ENCODE measurements at regions not wholly inside any gene's neighbourhood (a gene's known extent, or its start where the extent isn't known, plus 50 kb on each side); places are given as distances from the start of the nearest gene placed in this dataset.
A peak's percentile ranks its signal among the peaks of the same experiment; 100 is the strongest.

DNA sequence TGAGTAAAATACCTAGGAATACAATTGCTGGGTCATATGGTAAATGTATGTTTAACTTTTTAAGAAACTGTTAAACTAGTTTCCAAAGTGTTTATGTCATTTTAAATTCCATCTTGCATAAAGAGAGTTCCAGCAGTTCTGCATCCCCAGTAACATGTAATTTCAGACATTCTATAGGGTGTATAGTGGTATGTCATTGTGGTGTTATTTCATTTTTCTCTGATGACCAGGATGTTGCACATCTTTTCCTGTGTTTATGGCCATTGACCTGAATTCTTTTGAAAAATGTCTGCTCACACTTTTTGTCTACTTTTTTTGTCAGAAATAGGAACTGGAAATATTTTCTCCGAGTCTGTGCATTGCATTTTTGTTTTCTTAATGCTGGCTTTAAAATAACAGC, 128.9 kb downstream of the TMEM200A start:
- Histone ChIP-seq H3K4me3 (ENCODE audit: low read depth in 1 of 2, low read length in 2 of 2) (no peak overlapping the region), H3K9ac (ENCODE audit: low read depth, low read length) (no peak overlapping the region), H3K27me3 (ENCODE audit: insufficient read depth, low read length, poor library complexity) (no peaks in the 10 kb centered on the region), H2AFZ (ENCODE audit: low read depth, low read length) (no peak overlapping the region), H3K27ac (ENCODE audit: low read length) (no peak overlapping the region), H3K9me3 (ENCODE audit: insufficient read depth, low read length, severe bottlenecking) (peaks cover 4% of the 10 kb centered on the region), H3K36me3 (ENCODE audit: insufficient read depth, low read length) (no peaks in the 10 kb centered on the region), H3K79me2 (ENCODE audit: insufficient read depth, low read length) (no peaks in the 10 kb centered on the region), H3K4me1 (ENCODE audit: insufficient read depth, low read length) (no peaks in the 10 kb centered on the region), H3K4me2 (ENCODE audit: insufficient read depth, low read length) (no peak overlapping the region), H4K20me1 (ENCODE audit: insufficient read depth, low read length) (no peaks in the 10 kb centered on the region)
- TF ChIP-seq, protein P1, sequence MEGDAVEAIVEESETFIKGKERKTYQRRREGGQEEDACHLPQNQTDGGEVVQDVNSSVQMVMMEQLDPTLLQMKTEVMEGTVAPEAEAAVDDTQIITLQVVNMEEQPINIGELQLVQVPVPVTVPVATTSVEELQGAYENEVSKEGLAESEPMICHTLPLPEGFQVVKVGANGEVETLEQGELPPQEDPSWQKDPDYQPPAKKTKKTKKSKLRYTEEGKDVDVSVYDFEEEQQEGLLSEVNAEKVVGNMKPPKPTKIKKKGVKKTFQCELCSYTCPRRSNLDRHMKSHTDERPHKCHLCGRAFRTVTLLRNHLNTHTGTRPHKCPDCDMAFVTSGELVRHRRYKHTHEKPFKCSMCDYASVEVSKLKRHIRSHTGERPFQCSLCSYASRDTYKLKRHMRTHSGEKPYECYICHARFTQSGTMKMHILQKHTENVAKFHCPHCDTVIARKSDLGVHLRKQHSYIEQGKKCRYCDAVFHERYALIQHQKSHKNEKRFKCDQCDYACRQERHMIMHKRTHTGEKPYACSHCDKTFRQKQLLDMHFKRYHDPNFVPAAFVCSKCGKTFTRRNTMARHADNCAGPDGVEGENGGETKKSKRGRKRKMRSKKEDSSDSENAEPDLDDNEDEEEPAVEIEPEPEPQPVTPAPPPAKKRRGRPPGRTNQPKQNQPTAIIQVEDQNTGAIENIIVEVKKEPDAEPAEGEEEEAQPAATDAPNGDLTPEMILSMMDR (IDR thresholded peaks at IDR 0.05; ENCODE audit: borderline replicate concordance, extremely low read depth, low read length, poor library complexity, severe bottlenecking), result no peak
- TF ChIP-seq EZH2 (IDR thresholded peaks at IDR 0.05; ENCODE audit: borderline replicate concordance, low read depth, low read length, severe bottlenecking), result no peak
- DNase-seq (no peak), ATAC-seq (ENCODE audit: insufficient read depth, low read depth) (no peak)

DNA sequence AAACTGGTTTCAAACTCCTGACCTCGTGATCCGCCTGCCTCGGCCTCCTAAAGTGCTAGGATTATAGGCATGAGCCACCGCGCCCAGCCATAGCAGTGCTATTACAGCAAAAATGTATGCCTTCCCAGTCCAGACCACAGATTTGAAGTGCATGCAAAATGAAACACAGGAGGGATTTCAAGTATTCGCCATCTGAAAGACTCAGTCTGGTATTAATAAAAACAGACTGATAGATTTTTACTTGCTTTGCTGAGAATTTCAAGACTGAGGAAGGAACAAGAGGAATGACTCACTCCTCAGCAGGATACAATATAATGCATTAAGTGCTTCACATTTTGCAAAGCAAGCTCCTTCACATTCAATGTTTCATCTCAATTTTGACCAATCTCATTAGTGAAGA, 134.9 kb downstream of the TMEM200A start:
- Histone ChIP-seq H2AFZ (ENCODE audit: low read depth, low read length) (no peak overlapping the region), H3K4me3 (ENCODE audit: low read depth in 1 of 2, low read length in 2 of 2) (no peak overlapping the region), H3K4me1 (ENCODE audit: insufficient read depth, low read length) (peaks cover 30% of the 10 kb centered on the region), H3K4me2 (ENCODE audit: insufficient read depth, low read length) (no peak overlapping the region), H3K9me3 (ENCODE audit: insufficient read depth, low read length, severe bottlenecking) (no peaks in the 10 kb centered on the region), H3K27me3 (ENCODE audit: insufficient read depth, low read length, poor library complexity) (no peaks in the 10 kb centered on the region), H3K79me2 (ENCODE audit: insufficient read depth, low read length) (no peaks in the 10 kb centered on the region), H3K36me3 (ENCODE audit: insufficient read depth, low read length) (no peaks in the 10 kb centered on the region), H3K9ac (ENCODE audit: low read depth, low read length) (no peak overlapping the region), H4K20me1 (ENCODE audit: insufficient read depth, low read length) (no peaks in the 10 kb centered on the region), H3K27ac (ENCODE audit: low read length) (no peak overlapping the region)
- DNase-seq, result no peak
- no peak for TF ChIP-seq EZH2 (IDR thresholded peaks at IDR 0.05; ENCODE audit: borderline replicate concordance, low read depth, low read length, severe bottlenecking)
- TF ChIP-seq, protein P1 (IDR thresholded peaks at IDR 0.05; ENCODE audit: borderline replicate concordance, extremely low read depth, low read length, poor library complexity, severe bottlenecking), result no peak
- no peak for ATAC-seq (ENCODE audit: insufficient read depth, low read depth)

DNA sequence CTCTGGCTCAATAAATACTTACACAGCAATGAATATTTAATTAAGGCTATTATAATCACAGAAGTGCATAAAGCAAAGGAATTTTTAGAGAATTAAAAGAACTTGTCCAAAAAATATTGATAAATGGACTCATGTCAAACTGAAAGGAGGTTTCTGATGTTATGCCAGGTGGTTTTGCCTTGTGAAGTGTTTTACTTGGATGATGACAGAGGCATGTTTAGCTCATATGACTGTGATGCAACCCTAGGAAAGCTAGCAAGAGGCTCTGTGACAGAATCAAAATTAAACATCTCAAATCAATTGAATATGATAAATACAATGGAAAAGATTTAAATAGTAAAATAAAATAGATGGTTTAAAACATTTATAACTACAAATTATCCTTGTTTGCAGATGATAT, 137.3 kb downstream of the TMEM200A start:
- Histone ChIP-seq H3K27ac (ENCODE audit: low read length) (peak overlapping the region; percentile 53; the same call in 1 of the 2 replicates), H3K27me3 (ENCODE audit: insufficient read depth, low read length, poor library complexity) (no peaks in the 10 kb centered on the region), H4K20me1 (ENCODE audit: insufficient read depth, low read length) (no peaks in the 10 kb centered on the region), H3K79me2 (ENCODE audit: insufficient read depth, low read length) (no peaks in the 10 kb centered on the region), H3K4me3 (ENCODE audit: low read depth in 1 of 2, low read length in 2 of 2) (no peak overlapping the region), H3K9ac (ENCODE audit: low read depth, low read length) (0 out of 2 replicates have a peak overlapping the region, but pooled peaks have one; percentile 17), H3K4me2 (ENCODE audit: insufficient read depth, low read length) (peak overlapping the region; percentile 15; the same call in 1 of the 2 replicates), H2AFZ (ENCODE audit: low read depth, low read length) (no peak overlapping the region), H3K4me1 (ENCODE audit: insufficient read depth, low read length) (peaks cover 42% of the 10 kb centered on the region), H3K9me3 (ENCODE audit: insufficient read depth, low read length, severe bottlenecking) (no peaks in the 10 kb centered on the region), H3K36me3 (ENCODE audit: insufficient read depth, low read length) (no peaks in the 10 kb centered on the region)
- ATAC-seq (ENCODE audit: insufficient read depth, low read depth) (peak; percentile 80), DNase-seq (no peak)
- TF ChIP-seq EZH2 (IDR thresholded peaks at IDR 0.05; ENCODE audit: borderline replicate concordance, low read depth, low read length, severe bottlenecking), result no peak
- TF ChIP-seq, protein P1 (IDR thresholded peaks at IDR 0.05; ENCODE audit: borderline replicate concordance, extremely low read depth, low read length, poor library complexity, severe bottlenecking), result no peak
